WTC11 (cell line): ENCODE measurements at regions not wholly inside any gene's neighbourhood (a gene's known extent, or its start where the extent isn't known, plus 50 kb on each side); places are given as distances from the start of the nearest gene placed in this dataset.

ENCODE experiments used
- ESRRA ChIP-seq: sonication (generic); formaldehyde crosslinking; IDR thresholded peaks from 2 replicates; pipeline ENCODE4 v1.8.1; 2022; ENCODE audit warnings: mild to moderate bottlenecking, missing genetic modification reagents, borderline replicate concordance
- SP1 ChIP-seq: sonication (generic); formaldehyde crosslinking; conservative IDR thresholded peaks from 2 replicates; pipeline ENCODE4 v1.8.1; 2022; ENCODE audit warnings: missing genetic modification reagents
- TF ChIP-seq, protein P1 (sequence below): fragments of 200-600 bp; IDR thresholded peaks from 2 replicates; pipeline ENCODE4 v1.8.0; 2022; ENCODE audit warnings: antibody characterized with exemption
- TF ChIP-seq, protein P2 (sequence below): sonication (generic); formaldehyde crosslinking; IDR thresholded peaks from 2 replicates; pipeline ENCODE4 v1.8.1; 2022; ENCODE audit warnings: mild to moderate bottlenecking, missing genetic modification reagents, moderate library complexity, borderline replicate concordance
- TF ChIP-seq, protein P3 (sequence below): fragments of 250-450 bp; sonication (Bioruptor Pico); IDR thresholded peaks from 2 replicates; pipeline ENCODE4 v2.1.2; 2022; ENCODE audit warnings: mild to moderate bottlenecking, moderate library complexity
- TF ChIP-seq, protein P4 (sequence below): sonication (generic); formaldehyde crosslinking; IDR thresholded peaks from 2 replicates; pipeline ENCODE4 v1.8.1; 2023; ENCODE audit warnings: mild to moderate bottlenecking, missing genetic modification reagents, moderate library complexity
- TF ChIP-seq, protein P5 (sequence below): sonication (generic); formaldehyde crosslinking; IDR thresholded peaks from 2 replicates; pipeline ENCODE4 v1.8.0; 2022; ENCODE audit warnings: mild to moderate bottlenecking, missing genetic modification reagents
- TF ChIP-seq, protein P6 (sequence below): sonication (generic); formaldehyde crosslinking; IDR thresholded peaks from 2 replicates; pipeline ENCODE4 v1.8.1; 2022; ENCODE audit warnings: low read depth, missing genetic modification reagents, borderline replicate concordance
- TF ChIP-seq, protein P7 (sequence below): sonication (generic); formaldehyde crosslinking; IDR thresholded peaks from 2 replicates; pipeline ENCODE4 v1.8.1; 2022; ENCODE audit warnings: missing genetic modification reagents, borderline replicate concordance
- TF ChIP-seq, protein P8 (sequence below): sonication (generic); formaldehyde crosslinking; IDR thresholded peaks from 2 replicates; pipeline ENCODE4 v1.8.0; 2022; ENCODE audit warnings: mild to moderate bottlenecking, missing genetic modification reagents

DNA sequence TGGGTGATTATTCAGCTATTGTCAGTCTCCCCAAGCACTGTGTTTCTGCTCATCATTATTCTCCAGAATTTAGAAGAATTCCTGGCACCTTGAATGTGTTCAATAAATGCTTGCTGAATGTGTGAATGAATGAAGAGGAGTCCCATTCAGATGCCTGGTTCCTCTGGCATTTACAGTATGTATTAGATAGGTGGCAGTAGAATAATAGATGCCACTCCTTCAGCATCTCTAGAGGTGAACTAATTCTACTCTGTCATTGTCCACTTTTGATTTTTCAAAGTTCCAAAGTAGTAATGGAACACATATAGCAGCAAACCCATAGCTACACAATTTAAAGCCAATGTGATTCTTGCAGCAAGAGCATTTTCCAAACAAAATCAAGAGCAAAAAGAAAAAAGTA lies 118.9 kb upstream of the CEP162 start:
- TF ChIP-seq ESRRA (CRISPR knock-in tag) (no peak), SP1 (CRISPR knock-in tag) (no peak)
- TF ChIP-seq, protein P1, sequence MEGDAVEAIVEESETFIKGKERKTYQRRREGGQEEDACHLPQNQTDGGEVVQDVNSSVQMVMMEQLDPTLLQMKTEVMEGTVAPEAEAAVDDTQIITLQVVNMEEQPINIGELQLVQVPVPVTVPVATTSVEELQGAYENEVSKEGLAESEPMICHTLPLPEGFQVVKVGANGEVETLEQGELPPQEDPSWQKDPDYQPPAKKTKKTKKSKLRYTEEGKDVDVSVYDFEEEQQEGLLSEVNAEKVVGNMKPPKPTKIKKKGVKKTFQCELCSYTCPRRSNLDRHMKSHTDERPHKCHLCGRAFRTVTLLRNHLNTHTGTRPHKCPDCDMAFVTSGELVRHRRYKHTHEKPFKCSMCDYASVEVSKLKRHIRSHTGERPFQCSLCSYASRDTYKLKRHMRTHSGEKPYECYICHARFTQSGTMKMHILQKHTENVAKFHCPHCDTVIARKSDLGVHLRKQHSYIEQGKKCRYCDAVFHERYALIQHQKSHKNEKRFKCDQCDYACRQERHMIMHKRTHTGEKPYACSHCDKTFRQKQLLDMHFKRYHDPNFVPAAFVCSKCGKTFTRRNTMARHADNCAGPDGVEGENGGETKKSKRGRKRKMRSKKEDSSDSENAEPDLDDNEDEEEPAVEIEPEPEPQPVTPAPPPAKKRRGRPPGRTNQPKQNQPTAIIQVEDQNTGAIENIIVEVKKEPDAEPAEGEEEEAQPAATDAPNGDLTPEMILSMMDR, result no peak
- TF ChIP-seq, protein P2, sequence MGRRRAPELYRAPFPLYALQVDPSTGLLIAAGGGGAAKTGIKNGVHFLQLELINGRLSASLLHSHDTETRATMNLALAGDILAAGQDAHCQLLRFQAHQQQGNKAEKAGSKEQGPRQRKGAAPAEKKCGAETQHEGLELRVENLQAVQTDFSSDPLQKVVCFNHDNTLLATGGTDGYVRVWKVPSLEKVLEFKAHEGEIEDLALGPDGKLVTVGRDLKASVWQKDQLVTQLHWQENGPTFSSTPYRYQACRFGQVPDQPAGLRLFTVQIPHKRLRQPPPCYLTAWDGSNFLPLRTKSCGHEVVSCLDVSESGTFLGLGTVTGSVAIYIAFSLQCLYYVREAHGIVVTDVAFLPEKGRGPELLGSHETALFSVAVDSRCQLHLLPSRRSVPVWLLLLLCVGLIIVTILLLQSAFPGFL (CRISPR knock-in tag), result no peak
- TF ChIP-seq, protein P3, sequence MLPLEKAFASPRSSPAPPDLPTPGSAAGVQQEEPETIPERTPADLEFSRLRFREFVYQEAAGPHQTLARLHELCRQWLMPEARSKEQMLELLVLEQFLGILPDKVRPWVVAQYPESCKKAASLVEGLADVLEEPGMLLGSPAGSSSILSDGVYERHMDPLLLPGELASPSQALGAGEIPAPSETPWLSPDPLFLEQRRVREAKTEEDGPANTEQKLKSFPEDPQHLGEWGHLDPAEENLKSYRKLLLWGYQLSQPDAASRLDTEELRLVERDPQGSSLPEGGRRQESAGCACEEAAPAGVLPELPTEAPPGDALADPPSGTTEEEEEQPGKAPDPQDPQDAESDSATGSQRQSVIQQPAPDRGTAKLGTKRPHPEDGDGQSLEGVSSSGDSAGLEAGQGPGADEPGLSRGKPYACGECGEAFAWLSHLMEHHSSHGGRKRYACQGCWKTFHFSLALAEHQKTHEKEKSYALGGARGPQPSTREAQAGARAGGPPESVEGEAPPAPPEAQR (CRISPR knock-in tag), result no peak
- TF ChIP-seq, protein P4, sequence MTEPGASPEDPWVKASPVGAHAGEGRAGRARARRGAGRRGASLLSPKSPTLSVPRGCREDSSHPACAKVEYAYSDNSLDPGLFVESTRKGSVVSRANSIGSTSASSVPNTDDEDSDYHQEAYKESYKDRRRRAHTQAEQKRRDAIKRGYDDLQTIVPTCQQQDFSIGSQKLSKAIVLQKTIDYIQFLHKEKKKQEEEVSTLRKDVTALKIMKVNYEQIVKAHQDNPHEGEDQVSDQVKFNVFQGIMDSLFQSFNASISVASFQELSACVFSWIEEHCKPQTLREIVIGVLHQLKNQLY (CRISPR knock-in tag), result no peak
- TF ChIP-seq, protein P5, sequence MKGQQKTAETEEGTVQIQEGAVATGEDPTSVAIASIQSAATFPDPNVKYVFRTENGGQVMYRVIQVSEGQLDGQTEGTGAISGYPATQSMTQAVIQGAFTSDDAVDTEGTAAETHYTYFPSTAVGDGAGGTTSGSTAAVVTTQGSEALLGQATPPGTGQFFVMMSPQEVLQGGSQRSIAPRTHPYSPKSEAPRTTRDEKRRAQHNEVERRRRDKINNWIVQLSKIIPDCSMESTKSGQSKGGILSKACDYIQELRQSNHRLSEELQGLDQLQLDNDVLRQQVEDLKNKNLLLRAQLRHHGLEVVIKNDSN, result no peak
- TF ChIP-seq, protein P6, sequence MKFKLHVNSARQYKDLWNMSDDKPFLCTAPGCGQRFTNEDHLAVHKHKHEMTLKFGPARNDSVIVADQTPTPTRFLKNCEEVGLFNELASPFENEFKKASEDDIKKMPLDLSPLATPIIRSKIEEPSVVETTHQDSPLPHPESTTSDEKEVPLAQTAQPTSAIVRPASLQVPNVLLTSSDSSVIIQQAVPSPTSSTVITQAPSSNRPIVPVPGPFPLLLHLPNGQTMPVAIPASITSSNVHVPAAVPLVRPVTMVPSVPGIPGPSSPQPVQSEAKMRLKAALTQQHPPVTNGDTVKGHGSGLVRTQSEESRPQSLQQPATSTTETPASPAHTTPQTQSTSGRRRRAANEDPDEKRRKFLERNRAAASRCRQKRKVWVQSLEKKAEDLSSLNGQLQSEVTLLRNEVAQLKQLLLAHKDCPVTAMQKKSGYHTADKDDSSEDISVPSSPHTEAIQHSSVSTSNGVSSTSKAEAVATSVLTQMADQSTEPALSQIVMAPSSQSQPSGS (CRISPR knock-in tag), result no peak
- TF ChIP-seq, protein P7, sequence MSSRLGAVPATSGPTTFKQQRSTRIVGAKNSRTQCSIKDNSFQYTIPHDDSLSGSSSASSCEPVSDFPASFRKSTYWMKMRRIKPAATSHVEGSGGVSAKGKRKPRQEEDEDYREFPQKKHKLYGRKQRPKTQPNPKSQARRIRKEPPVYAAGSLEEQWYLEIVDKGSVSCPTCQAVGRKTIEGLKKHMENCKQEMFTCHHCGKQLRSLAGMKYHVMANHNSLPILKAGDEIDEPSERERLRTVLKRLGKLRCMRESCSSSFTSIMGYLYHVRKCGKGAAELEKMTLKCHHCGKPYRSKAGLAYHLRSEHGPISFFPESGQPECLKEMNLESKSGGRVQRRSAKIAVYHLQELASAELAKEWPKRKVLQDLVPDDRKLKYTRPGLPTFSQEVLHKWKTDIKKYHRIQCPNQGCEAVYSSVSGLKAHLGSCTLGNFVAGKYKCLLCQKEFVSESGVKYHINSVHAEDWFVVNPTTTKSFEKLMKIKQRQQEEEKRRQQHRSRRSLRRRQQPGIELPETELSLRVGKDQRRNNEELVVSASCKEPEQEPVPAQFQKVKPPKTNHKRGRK (CRISPR knock-in tag), result no peak
- TF ChIP-seq, protein P8, sequence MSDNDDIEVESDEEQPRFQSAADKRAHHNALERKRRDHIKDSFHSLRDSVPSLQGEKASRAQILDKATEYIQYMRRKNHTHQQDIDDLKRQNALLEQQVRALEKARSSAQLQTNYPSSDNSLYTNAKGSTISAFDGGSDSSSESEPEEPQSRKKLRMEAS, result no peak
